PC-9 (cell line): ENCODE measurements at regions not wholly inside any gene's neighbourhood (a gene's known extent, or its start where the extent isn't known, plus 50 kb on each side); places are given as distances from the start of the nearest gene placed in this dataset.

Source experiments
- BruUV-seq: library from RNA; stranded (reverse); fragments of 400-500 nt; replicated peaks from 2 replicates; lab custom pipeline; 2021; lab: Mats Ljungman, UMichigan
- CTCF ChIA-PET: fragments of 300-600 bp; sonication (Branson Sonifier 250); formaldehyde crosslinking; loops from one replicate; lab custom pipeline; 2022; ENCODE audit warnings: antibody characterized with exemption; lab: Charles Lee
- POLR2A ChIA-PET: fragments of 300-600 bp; sonication (Branson Sonifier 250); formaldehyde crosslinking; loops from one replicate; lab custom pipeline; 2022; ENCODE audit warnings: antibody characterized with exemption; ENCODE audit not compliant: unreplicated experiment; lab: Charles Lee
- DNase-seq, 2 experiments: peaks; one replicate each; pipeline versions ENCODE4 v3.0.0 to v3.0.0-alpha.2; 2015 to 2022; ENCODE audit warnings: mixed read lengths in 1 of 2
- H2AFZ ChIP-seq: fragments of 200-600 bp; sonication (generic); 2 replicates; pipeline ENCODE4 v1.8.1; 2017; ENCODE audit warnings: antibody characterized with exemption
- H3F3A ChIP-seq: fragments of 200-600 bp; sonication (generic); 2 replicates; pipeline ENCODE4 v1.8.1; 2017; ENCODE audit warnings: antibody characterized with exemption, mild to moderate bottlenecking, low read depth; ENCODE audit not compliant: insufficient read depth
- H3K27ac ChIP-seq: fragments of 200-600 bp; sonication (generic); 2 replicates; pipeline ENCODE4 v1.6.1; 2016; ENCODE audit warnings: mixed run types
- H3K27me3 ChIP-seq: fragments of 200-600 bp; sonication (generic); 2 replicates; pipeline ENCODE4 v1.6.1; 2016; ENCODE audit warnings: low read depth, mixed run types; ENCODE audit not compliant: insufficient read depth
- H3K36me3 ChIP-seq: fragments of 200-600 bp; sonication (generic); 2 replicates; pipeline ENCODE4 v1.6.1; 2016; ENCODE audit warnings: low read depth, mixed run types
- H3K4me1 ChIP-seq: fragments of 200-600 bp; sonication (generic); replicated peaks from 2 replicates; pipeline ENCODE4 v1.6.1; 2016; ENCODE audit warnings: mixed run types; ENCODE audit not compliant: insufficient read depth
- H3K4me2 ChIP-seq: fragments of 200-600 bp; sonication (generic); 2 replicates; pipeline ENCODE4 v1.6.1; 2017; ENCODE audit warnings: mixed run types
- H3K4me3 ChIP-seq: fragments of 200-600 bp; sonication (generic); 2 replicates; pipeline ENCODE4 v1.6.1; 2016; ENCODE audit warnings: mixed run types
- H3K79me2 ChIP-seq: fragments of 200-600 bp; sonication (generic); 2 replicates; pipeline ENCODE4 v1.6.1; 2017; ENCODE audit warnings: low read depth, mixed run types
- H3K9me2 ChIP-seq: fragments of 200-600 bp; sonication (generic); 2 replicates; pipeline ENCODE4 v1.8.1; 2017; ENCODE audit warnings: mild to moderate bottlenecking; ENCODE audit not compliant: insufficient read depth
- H3K9me3 ChIP-seq: fragments of 200-600 bp; sonication (generic); 2 replicates; pipeline ENCODE4 v1.8.1; 2016; ENCODE audit warnings: low read depth; ENCODE audit not compliant: insufficient read depth
- H4K20me1 ChIP-seq: fragments of 200-600 bp; sonication (generic); 2 replicates; pipeline ENCODE4 v1.8.1; 2017; ENCODE audit not compliant: insufficient read depth
- CTCF ChIP-seq: fragments of 200-600 bp; sonication (generic); conservative IDR thresholded peaks from 2 replicates; pipeline ENCODE4 v1.6.1; 2017; ENCODE audit warnings: mixed run types, antibody characterized with exemption, mild to moderate bottlenecking, moderate library complexity
- EZH2 ChIP-seq: fragments of 200-600 bp; sonication (generic); IDR thresholded peaks from 2 replicates; pipeline ENCODE4 v1.8.0; 2017; ENCODE audit warnings: antibody characterized with exemption, low read depth
- intact Hi-C: fragments of 100-400 bp; cut with micrococcal nuclease; formaldehyde crosslinking; loops from one replicate; pipeline ENCODE4 v1.10.0; 2022; ENCODE audit not compliant: unreplicated experiment

GRCh38 chr7:37504801-37505200 lies 56.1 kb upstream of the ELMO1 start:
- intact Hi-C loops: no loop called here
- no peaks in the 10 kb centered on the region for H3K4me1 ChIP-seq
- H3K27ac ChIP-seq: no peak overlapping the region
- no peaks in the 10 kb centered on the region for H3F3A ChIP-seq
- BruUV-seq: no TSS peak
- TF ChIP-seq EZH2 (no peak), CTCF (no peak)
- H3K36me3 ChIP-seq: no peaks in the 10 kb centered on the region
- no peaks in the 10 kb centered on the region; the same call in 1 of the 2 replicates for H3K27me3 ChIP-seq
- ChIA-PET POLR2A (no interaction called here), CTCF (no interaction called here)
- H3K4me3 ChIP-seq: no peak overlapping the region
- no peaks in the 10 kb centered on the region for H3K9me3 ChIP-seq
- H2AFZ ChIP-seq: no peak overlapping the region
- DNase-seq: no peak
- no peaks in the 10 kb centered on the region for H4K20me1 ChIP-seq
- H3K9me2 ChIP-seq: no peaks in the 10 kb centered on the region; the same call in 1 of the 2 replicates
- no peak overlapping the region for H3K4me2 ChIP-seq
- no peaks in the 10 kb centered on the region for H3K79me2 ChIP-seq

- BruUV-seq: no TSS peak
- Histone ChIP-seq H3K36me3 (no peaks in the 10 kb centered on the region), H3K4me3 (no peak overlapping the region)
Measured at GRCh38 chr7:37505750-37506353, 57.2 kb upstream of the ELMO1 start.

GRCh38 chr7:37508118-37508517 lies 59.5 kb upstream of the ELMO1 start:
- no peaks in the 10 kb centered on the region for H3K27me3 ChIP-seq
- no peak overlapping the region for H3K4me3 ChIP-seq
- no peaks in the 10 kb centered on the region for H3K79me2 ChIP-seq
- no peak for DNase-seq
- no peaks in the 10 kb centered on the region for H3K9me2 ChIP-seq
- no peaks in the 10 kb centered on the region for H3K36me3 ChIP-seq
- H3F3A ChIP-seq: no peaks in the 10 kb centered on the region
- no peaks in the 10 kb centered on the region for H3K4me1 ChIP-seq
- no peak overlapping the region for H3K27ac ChIP-seq
- BruUV-seq: no TSS peak
- ChIA-PET CTCF (no interaction called here), POLR2A (no interaction called here)
- intact Hi-C loops: no loop called here
- H3K9me3 ChIP-seq: no peaks in the 10 kb centered on the region
- TF ChIP-seq EZH2 (no peak), CTCF (no peak)
- H4K20me1 ChIP-seq: no peaks in the 10 kb centered on the region
- no peak overlapping the region for H3K4me2 ChIP-seq
- no peak overlapping the region for H2AFZ ChIP-seq

More at GRCh38 chr7:37505750-37506353, 57.2 kb upstream of the ELMO1 start:
- H3K4me2 ChIP-seq: no peak overlapping the region
- no peak overlapping the region for H3K27ac ChIP-seq
- no peaks in the 10 kb centered on the region for H4K20me1 ChIP-seq
- H3K9me3 ChIP-seq: no peaks in the 10 kb centered on the region
- H3K9me2 ChIP-seq: no peaks in the 10 kb centered on the region; the same call in 1 of the 2 replicates
- intact Hi-C loops: no loop called here
- H3K79me2 ChIP-seq: no peaks in the 10 kb centered on the region
- ChIA-PET POLR2A (no interaction called here), CTCF (no interaction called here)
- DNase-seq: no peak
- H3F3A ChIP-seq: no peaks in the 10 kb centered on the region
- no peak for TF ChIP-seq CTCF
- no peak for TF ChIP-seq EZH2
- no peaks in the 10 kb centered on the region for H3K27me3 ChIP-seq
- no peaks in the 10 kb centered on the region for H3K4me1 ChIP-seq
- H2AFZ ChIP-seq: no peak overlapping the region
